GM19395 (cell line): ENCODE measurements at regions not wholly inside any gene's neighbourhood (a gene's known extent, or its start where the extent isn't known, plus 50 kb on each side); places are given as distances from the start of the nearest gene placed in this dataset.
"Not testable (repeated sequence)": the region's sequence is repeated elsewhere in the genome, so short reads cannot be mapped to it uniquely, and the experiment has no call there.

Experiments
- ATAC-seq: cut with Tn5 transposase; IDR thresholded peaks from one replicate; pipeline ENCODE4 v1.9.1; 2021; ENCODE audit warnings: mild to moderate bottlenecking, moderate library complexity; ENCODE audit not compliant: unreplicated experiment

GRCh38 chr4:11691236-11691635 lies 262.5 kb upstream of the HS3ST1 start:
- ATAC-seq: no peak

DNA sequence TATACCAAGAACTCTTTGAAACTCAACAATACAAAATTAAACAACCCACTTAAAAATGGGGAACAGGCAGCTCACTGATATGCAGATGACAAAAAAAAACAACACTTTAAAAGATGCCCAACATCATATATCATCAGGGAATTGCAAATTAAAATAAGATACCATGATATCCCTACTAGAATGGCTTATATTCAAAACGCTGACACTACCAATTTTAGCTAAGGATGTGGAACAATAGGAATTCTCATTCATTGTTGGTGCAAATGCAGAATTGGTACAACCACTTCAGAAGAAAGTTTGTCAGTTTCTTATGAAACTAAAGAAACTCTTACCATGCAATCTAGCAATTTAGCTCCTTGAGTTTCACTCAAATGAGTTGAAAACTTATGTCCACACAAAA lies 259.0 kb upstream of the HS3ST1 start:
- ATAC-seq: no peak

GRCh38 chr4:11685481-11685880 lies 256.8 kb upstream of the HS3ST1 start:
- ATAC-seq: no peak

DNA sequence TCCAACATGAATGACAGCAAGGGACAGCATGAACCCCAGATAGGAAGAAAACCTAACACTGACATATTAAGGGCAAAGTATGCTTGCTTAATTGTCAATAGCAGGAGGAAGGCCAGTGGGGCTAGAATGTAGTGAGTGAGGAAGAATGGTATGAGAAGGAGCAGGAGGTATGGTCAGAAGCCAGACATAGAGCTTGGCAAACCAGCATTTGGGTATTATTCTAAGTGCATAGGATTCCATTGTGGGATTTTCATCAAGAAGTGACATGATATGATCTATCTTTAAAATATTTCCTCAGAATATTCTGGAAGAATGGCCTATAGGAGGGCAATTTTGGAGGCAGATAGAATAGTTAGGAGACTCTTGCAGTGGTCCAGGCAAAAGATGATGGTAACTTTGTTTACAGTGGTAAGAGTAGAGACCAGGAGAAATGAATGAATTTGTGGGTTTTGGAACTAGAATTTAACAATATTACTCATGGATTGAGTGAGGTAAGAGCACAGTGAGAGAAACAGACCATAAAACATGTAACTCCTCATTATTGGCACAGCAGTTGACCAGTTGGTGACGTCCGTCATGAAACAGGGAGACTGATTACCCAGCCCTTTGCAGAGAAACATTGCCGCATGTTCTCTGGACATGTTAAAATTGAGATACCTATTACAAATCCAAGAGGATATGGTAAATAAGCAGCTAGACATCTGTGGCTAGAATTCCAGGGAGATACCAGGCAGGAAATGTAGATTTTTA lies 246.5 kb upstream of the HS3ST1 start:
- no peak for ATAC-seq

DNA sequence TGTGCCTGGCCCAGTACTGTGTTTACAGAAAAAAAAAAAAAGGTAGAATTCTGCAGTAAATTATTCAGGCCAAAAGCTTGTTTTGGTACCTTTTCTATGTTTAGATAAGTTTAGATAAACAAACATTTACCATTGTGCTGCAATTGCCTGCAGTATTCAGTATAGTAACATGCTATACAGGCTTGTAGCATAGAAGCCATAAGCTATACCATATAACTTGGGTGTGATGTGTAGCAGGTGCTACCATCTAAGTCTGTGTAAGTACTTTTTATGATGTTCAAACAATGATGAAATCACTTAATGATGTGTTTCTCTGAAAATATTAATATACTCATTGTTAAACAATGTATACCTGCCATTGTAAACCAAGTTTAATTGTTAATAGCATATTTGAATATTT lies 241.6 kb upstream of the HS3ST1 start:
- no peak for ATAC-seq

GRCh38 chr4:11669156-11669555 lies 240.5 kb upstream of the HS3ST1 start:
- no peak for ATAC-seq

GRCh38 chr4:11663114-11663513 lies 234.4 kb upstream of the HS3ST1 start:
- ATAC-seq: no peak

GRCh38 chr4:11650801-11651596 lies 222.3 kb upstream of the HS3ST1 start:
- no peak for ATAC-seq

- ATAC-seq: no peak
Measured at GRCh38 chr4:11647433-11647832, 218.7 kb upstream of the HS3ST1 start.

DNA sequence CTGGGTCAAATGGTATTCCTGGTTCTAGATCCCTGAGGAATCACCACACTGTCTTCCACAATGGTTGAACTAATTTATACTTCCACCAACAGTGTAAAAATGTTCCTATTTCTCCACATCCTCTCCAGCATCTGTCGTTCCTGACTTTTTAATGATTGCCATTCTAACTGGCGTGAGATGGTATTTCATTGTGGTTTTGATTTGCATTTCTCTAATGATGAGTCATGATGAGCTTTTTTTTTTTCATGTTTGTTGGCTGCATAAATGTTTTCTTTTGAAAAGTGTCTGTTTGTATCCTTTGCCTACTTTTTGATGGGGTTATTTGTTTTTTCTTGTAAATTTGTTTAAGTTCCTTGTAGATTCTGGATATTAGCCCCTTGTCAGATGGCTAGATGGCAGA lies 214.4 kb upstream of the HS3ST1 start:
- ATAC-seq: not testable (repeated sequence)

DNA sequence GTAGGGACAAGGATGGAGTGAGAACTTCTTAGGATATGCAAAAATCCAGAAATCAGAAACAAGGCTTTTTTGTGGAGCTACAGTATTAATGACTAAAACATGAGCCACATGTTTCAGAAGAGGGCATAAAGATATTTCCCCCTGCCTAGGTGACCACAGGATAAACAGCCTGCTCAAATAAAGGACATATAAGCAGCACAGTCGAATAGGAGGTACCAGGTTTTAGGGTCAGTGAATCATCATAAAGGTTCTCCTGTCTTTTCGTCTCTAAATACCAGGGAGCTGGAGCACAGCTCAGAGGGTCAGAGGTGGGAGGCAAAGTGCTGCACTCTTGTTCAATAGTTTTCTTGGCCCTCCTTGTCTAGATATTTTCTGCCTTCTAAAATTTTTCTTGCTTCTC lies 211.9 kb upstream of the HS3ST1 start:
- no peak for ATAC-seq

GRCh38 chr4:11636551-11636950 lies 207.9 kb upstream of the HS3ST1 start:
- ATAC-seq: no peak

GRCh38 chr4:11636031-11636430 lies 207.3 kb upstream of the HS3ST1 start:
- ATAC-seq: no peak

DNA sequence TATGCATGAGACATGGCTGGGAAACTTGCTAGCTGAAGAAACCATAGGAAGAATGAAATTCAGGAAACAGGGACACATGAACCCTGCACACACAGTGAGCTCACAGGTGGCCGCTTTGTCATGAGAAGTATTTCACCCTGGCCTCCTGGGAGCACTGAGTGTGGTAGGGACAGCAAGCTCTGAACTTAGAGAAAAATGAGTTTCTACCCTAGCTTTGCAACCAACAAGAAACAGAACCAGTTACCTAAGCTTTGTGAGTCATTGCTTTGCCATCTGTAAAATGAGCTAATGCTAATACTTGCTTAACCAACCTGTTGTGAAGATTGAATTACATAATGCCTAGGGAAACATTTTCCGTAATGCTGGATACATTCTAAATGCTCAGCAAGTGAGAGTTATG lies 206.6 kb upstream of the HS3ST1 start:
- ATAC-seq: no peak

DNA sequence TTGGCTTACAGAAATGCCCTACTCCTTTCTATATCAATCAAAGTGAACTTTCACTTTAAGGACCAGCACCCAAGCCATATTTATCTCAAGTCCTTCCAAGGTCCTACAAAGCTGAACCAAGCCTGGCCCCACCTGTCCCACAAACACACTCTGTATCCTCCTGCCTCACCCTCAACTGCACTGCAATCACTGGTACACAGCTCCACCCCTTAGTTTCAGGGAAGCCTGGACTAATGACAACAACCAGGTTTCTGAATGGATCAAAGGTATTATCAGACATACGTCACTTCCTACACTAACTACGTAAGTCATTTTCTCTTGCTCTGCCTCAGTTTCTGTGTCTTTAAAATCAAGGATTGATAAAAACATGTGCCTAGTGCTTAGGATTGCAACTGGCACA lies 205.6 kb upstream of the HS3ST1 start:
- no peak for ATAC-seq

DNA sequence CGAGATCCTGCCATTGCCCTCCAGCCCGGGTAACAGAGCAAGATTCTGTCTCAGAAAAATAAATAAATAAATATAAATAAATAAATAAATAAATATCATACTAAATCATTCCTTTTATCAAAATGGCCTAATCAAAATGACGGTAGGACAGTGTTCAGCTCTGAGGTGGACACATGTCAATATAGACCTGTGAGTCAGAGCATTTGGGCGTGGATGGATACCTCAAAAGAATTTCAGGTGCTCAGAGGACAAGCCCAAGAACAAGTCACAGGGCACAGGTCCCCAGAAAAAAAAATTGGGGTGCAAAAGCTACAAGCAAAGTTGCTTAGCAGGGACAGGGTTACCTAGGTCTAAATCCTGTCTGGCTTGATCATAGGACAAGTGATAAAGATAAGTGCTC lies 204.7 kb upstream of the HS3ST1 start:
- ATAC-seq: no peak

- no peak for ATAC-seq
Measured at GRCh38 chr4:11632483-11632882, 203.8 kb upstream of the HS3ST1 start.

- ATAC-seq: no peak
Measured at GRCh38 chr4:11632025-11632424, 203.3 kb upstream of the HS3ST1 start.

- ATAC-seq: no peak
Measured at GRCh38 chr4:11631416-11631815, 202.7 kb upstream of the HS3ST1 start.

DNA sequence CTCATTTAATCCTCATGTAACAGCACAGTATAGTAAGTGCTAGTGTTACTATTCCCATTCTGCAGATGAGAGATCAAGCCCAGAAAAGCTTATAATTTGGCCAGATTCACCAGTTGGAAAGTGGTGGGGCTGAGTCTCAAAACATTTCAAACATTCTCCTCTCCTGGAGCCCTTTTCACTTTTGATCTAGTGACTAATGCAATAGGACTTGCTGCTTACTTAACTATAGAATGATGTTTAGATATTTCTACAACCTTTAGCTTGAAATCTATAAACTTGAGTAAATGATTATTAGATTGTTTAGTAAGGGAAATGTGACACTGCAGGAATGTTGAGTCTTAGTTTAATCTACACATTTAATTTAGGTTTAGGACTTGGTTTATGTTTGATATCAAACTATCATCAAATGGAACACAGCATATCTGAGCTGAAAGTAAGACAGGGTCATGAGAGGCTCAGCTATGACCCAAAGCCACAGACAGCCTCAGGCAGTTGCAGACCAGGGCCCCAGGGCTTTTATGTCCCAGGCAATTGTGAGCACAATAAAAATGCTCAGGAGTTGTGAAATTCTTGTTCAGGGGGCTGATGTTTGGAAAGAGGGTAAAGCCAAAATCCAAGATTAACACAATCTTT lies 199.5 kb upstream of the HS3ST1 start:
- ATAC-seq: no peak

- no peak for ATAC-seq
Measured at GRCh38 chr4:11626066-11626465, 197.4 kb upstream of the HS3ST1 start.

GRCh38 chr4:11625211-11625610 lies 196.5 kb upstream of the HS3ST1 start:
- no peak for ATAC-seq
